SK-N-SH treated with all-trans-retinoic acid at 6 μM for 48 hours (cell line): ENCODE measurements at regions not wholly inside any gene's neighbourhood (a gene's known extent, or its start where the extent isn't known, plus 50 kb on each side); places are given as distances from the start of the nearest gene placed in this dataset.

Source experiments
- CREB5 ChIP-seq: fragments of 250-450 bp; sonication (Bioruptor Pico); IDR thresholded peaks from 2 replicates; pipeline ENCODE4 v1.5.1; 2020; ENCODE audit warnings: low read depth, mild to moderate bottlenecking, moderate library complexity
- CSDC2 ChIP-seq: fragments of 250-450 bp; sonication (Bioruptor Pico); IDR thresholded peaks from 2 replicates; pipeline ENCODE4 v1.5.0; 2020; ENCODE audit warnings: mild to moderate bottlenecking, moderate library complexity
- ISL1 ChIP-seq: fragments of 250-450 bp; sonication (Bioruptor Pico); IDR thresholded peaks from 2 replicates; pipeline ENCODE4 v2.1.2; 2022; ENCODE audit warnings: mild to moderate bottlenecking, moderate library complexity
- PATZ1 ChIP-seq: fragments of 250-450 bp; sonication (Bioruptor Pico); IDR thresholded peaks from 2 replicates; pipeline ENCODE4 v1.8.0; 2020; ENCODE audit warnings: mild to moderate bottlenecking, moderate library complexity, borderline replicate concordance
- POU6F1 ChIP-seq: fragments of 250-450 bp; sonication (Bioruptor Pico); IDR thresholded peaks from 2 replicates; pipeline ENCODE4 v1.8.0; 2021; ENCODE audit warnings: low read depth, mild to moderate bottlenecking, moderate library complexity, borderline replicate concordance
- PPARA ChIP-seq: fragments of 250-450 bp; sonication (Bioruptor Pico); IDR thresholded peaks from 2 replicates; pipeline ENCODE4 v1.5.0; 2020; ENCODE audit warnings: mild to moderate bottlenecking, borderline replicate concordance
- TSHZ2 ChIP-seq: fragments of 250-450 bp; sonication (Bioruptor Pico); IDR thresholded peaks from 2 replicates; pipeline ENCODE4 v1.5.0; 2020; ENCODE audit warnings: mild to moderate bottlenecking, moderate library complexity
- ZNF565 ChIP-seq: fragments of 450-650 bp; formaldehyde crosslinking; conservative IDR thresholded peaks from 2 replicates; pipeline ENCODE4 v1.5.0; 2020; ENCODE audit warnings: low read depth, mild to moderate bottlenecking, moderate library complexity

GRCh38 chr3:71903112-71903495 lies 118.2 kb upstream of the PROK2 start:
- TF ChIP-seq TSHZ2 (CRISPR knock-in tag), result no peak
- TF ChIP-seq PATZ1 (CRISPR knock-in tag), result no peak
- TF ChIP-seq ZNF565 (CRISPR knock-in tag), result no peak
- TF ChIP-seq CSDC2 (CRISPR knock-in tag), result no peak
- TF ChIP-seq ISL1 (CRISPR knock-in tag), result no peak
- TF ChIP-seq PPARA (CRISPR knock-in tag), result no peak
- TF ChIP-seq CREB5, result no peak
- TF ChIP-seq POU6F1 (CRISPR knock-in tag), result no peak
